HG02884 (cell line): ENCODE measurements at regions not wholly inside any gene's neighbourhood (a gene's known extent, or its start where the extent isn't known, plus 50 kb on each side); places are given as distances from the start of the nearest gene placed in this dataset.
"Not testable (repeated sequence)": the region's sequence is repeated elsewhere in the genome, so short reads cannot be mapped to it uniquely, and the experiment has no call there.

Source experiments
- ATAC-seq: cut with Tn5 transposase; IDR thresholded peaks from one replicate; pipeline ENCODE4 v1.9.1; 2021; ENCODE audit warnings: mild to moderate bottlenecking, moderate library complexity; ENCODE audit not compliant: unreplicated experiment

DNA sequence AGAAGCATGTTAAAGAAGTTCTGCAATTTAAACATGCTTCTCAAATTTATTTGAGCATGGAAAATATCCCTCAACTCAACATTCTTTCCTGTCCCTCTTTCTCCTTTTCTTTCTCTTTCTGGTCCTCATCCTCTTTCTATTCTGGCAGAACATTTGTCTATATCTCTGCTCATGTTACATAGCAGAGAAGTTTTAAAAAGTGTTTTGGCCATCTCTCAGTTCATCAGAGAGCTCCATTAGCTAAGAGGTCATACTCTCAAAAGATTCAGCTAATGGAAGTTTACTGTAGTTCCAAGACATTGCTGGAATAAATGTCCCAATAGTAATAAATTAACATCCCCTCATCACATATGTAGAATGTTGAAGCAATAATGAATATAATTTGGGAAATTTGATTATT is 53.5 kb downstream of the XCL2 start:
- no peak for ATAC-seq

- ATAC-seq = no peak
Measured at GRCh38 chr1:168488138-168488537, 55.7 kb downstream of the XCL2 start.

- ATAC-seq = not testable (repeated sequence)
Measured at GRCh38 chr1:168486820-168487219, 57.0 kb downstream of the XCL2 start.

- ATAC-seq = no peak
Measured at GRCh38 chr1:168485048-168485447, 58.7 kb downstream of the XCL2 start.

DNA sequence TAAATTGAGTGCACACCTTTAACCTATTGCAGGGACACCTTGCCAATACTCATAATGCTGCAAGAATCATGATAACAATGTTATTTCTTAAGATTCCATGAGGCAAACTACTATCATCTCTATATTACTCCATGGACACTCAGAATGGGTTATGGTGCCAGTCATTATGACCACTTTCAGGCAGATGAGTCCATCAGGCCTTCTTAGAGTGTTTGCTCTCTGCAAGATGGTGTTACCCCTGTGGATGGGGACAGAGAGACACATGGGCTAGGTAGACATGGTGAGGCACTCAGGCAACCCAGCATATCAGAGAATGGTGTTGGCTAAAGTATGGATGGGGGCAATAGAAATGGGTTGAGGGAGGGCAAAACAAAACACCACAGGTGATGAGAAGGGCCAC is 59.7 kb downstream of the XCL2 start:
- ATAC-seq = no peak

GRCh38 chr1:168483539-168483938 is 60.3 kb downstream of the XCL2 start:
- no peak for ATAC-seq

DNA sequence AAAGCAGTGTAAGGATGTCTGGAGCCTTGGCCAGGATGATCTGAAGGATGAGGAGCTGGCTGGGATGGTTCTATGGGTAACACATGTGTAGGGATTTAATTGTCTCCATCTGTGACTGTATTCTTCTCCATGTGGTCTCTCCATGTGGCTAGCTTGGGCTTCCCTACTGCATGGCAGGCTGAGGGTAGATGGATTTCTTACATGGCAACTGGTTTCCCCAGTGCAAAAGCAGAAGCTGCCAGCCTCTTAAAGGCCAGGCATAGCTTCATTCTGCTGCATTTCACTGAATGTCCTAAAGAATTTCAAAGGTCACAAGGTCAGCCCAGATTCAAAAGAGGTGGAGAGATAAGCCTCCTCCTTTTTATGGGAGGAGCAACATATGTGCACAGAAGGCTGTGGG is 61.7 kb downstream of the XCL2 start:
- ATAC-seq = no peak

- ATAC-seq = no peak
Measured at GRCh38 chr1:168481586-168481985, 62.2 kb downstream of the XCL2 start.

DNA sequence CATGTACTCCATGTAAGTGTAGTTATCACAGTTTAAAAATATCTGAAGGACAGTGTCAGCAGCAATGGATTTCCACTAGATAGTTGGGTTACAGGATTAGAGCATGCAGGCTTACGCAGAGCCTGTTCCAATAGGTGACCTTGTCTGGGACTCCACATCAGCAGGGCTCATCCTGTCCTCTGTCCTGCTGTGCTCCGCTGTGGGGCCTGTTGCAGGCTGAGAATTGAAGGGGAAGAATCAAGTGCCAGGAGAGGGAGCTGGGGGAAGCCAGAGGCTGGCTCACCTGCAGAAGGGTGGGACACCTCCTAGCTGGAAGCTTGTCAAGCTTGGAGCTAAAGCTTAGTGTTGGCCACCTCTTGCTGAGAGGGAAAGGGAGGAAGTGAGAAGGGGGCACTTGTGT is 62.8 kb downstream of the XCL2 start:
- ATAC-seq = no peak

DNA sequence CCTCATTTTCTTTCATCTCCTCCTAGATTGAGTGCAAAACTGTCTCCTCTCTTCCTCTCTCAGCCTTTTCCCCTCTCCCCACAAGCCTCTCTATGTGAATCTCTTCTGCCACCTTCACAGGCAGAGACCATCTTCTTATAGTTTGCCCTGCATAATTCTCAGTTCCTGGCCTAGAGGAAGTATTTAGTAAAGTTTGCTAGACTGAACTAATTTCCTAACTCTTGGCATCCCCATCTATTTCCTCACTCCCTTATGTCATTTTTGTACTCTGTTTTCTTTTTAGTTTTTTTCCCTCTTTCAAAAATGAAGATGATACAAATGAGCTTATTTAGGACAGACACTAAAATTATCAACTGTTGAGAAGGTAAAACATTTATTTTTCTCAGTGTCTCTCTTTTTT is 66.0 kb downstream of the XCL2 start:
- ATAC-seq = no peak

GRCh38 chr1:168476588-168477385 is 67.0 kb downstream of the XCL2 start:
- ATAC-seq = no peak

DNA sequence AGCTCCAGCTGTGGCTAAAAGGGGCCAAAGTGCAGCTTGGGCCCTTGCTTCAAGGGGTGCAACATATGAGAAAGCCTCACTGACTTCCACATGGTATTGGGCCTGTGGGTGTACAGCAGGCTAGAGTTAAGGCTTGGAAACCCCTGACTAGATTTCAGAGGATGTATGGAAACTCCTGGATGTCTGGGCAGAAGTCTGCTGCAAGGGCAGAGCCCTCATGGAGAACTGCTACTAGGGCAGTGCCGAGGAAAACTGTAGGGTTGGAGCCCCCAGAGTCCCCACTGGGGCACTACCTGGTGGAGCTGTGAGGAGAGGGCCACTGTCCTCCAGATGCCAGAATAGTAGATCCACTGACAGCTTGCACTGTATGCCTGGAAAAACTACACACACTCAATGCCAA is 69.5 kb downstream of the XCL2 start:
- no peak for ATAC-seq

GRCh38 chr1:168473126-168473525 is 70.7 kb downstream of the XCL2 start:
- no peak for ATAC-seq

DNA sequence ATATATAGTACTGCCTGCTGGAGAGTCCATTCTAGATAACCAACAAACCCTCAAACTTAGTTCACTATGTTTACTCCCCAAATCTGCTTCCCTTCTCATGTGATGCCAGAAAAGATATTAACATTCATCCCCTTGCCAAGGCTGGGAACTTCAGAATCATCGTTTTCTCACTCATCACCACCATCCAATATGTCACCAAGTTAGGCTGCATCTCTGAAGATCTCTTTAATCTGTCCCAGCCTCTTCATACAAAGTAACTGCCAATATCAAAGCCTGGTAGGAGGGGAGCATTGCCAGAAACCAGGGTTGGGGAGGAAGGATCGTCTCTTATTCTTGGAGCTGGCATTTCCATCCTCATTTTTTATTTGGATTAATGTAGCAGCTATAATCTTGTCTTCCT is 71.6 kb downstream of the XCL2 start:
- ATAC-seq = no peak

GRCh38 chr1:168470901-168471431 is 72.8 kb downstream of the XCL2 start:
- ATAC-seq = no peak

GRCh38 chr1:168469690-168470089 is 74.1 kb downstream of the XCL2 start:
- no peak for ATAC-seq

DNA sequence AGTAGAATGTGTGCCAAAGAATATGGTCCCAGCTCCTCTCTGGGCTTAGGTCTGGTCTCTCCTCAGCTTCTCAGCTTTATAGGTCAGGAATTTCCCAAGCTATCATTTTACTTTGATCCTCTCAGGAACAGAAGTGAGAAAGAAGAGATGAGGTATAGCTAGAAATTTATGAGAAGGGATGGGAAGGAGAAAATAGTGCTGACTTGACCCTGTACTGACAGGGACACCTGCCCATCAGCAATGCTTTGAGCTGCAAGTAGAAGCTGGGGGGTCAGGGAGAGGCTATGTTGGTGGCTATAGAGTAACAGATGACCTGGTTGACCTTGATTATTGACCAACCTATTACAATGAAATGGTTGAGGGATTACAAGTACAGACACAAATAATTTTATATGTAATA is 75.0 kb downstream of the XCL2 start:
- ATAC-seq = no peak

GRCh38 chr1:168468042-168468809 is 75.6 kb downstream of the XCL2 start:
- ATAC-seq = no peak

- no peak for ATAC-seq
Measured at GRCh38 chr1:168467452-168467851, 76.3 kb downstream of the XCL2 start.

DNA sequence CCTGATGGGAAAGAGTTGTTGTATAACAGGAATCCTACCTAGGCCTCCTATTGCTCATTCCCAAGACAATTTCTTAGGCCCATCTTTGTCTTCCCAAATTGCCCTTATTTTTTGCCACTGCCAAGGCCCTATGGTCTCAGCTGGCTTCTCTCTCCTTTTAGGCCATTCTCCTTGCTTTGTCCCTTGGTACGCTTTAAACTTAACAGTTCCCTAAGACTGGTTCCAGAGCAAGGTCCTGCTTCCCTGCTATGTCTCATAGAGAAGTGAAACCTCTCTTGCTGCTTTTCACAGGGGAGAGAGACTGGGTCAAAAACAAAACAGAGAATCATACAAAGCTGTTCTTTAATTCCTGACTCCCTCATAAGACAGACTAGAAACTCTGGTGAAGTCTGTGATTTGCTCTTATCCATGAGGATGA is 77.1 kb downstream of the XCL2 start:
- ATAC-seq = no peak

DNA sequence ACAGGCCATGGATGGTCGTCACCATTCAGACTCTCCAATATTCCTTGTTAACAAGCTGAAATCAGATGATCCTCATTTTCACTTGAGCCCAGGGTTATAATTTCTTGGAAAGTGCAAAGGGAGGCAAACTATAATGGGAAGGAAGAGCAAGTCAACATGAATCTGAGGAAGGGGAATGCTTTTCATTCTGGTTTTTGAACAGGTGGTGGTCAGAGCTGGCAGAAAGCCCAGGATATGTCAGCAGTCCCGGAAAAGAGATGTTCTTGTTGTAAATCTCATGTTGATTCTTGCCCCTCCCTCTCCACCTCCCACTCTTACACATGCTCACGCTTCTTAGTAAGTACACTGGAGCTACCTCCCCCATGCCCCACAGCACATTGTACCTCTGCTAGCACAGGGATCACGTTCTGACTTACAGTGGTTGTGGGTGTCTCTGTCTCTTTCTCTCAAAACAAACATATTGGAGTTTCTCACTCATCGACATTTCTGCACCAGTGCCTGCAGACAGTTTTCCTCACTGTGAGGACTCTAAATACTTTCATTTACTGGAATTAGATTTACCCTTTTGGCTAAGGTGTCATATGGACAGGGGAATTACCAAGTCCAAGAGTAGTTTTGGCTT is 77.6 kb downstream of the XCL2 start:
- peak; percentile 69 for ATAC-seq

DNA sequence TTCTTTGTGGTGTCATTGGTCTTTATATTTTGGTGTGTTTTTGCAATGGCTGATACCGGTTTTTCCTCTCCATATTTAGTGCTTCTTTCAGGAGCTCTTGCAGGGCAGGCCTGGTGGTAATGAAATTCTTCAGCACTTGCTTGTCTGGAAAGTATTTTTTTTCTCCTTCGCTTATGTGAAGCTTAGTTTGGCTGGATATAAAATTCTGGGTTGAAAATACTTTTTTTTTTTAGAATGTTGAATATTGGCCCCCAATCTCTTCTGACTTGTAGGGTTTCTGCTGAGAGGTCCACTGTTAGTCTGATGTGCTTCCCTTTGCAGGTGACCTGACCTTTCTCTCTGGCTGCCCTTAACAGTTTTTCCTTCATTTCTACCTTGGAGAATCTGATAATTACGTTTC is 82.7 kb downstream of the XCL2 start:
- not testable (repeated sequence) for ATAC-seq
